HG02610 (cell line): ENCODE measurements at regions not wholly inside any gene's neighbourhood (a gene's known extent, or its start where the extent isn't known, plus 50 kb on each side); places are given as distances from the start of the nearest gene placed in this dataset.
A peak's percentile ranks its signal among the peaks of the same experiment; 100 is the strongest.
"Not testable (repeated sequence)": the region's sequence is repeated elsewhere in the genome, so short reads cannot be mapped to it uniquely, and the experiment has no call there.

ENCODE experiments used
- ATAC-seq: cut with Tn5 transposase; IDR thresholded peaks from one replicate; pipeline ENCODE4 v1.9.1; 2021; ENCODE audit warnings: mild to moderate bottlenecking, moderate library complexity; ENCODE audit not compliant: unreplicated experiment

- no peak for ATAC-seq
Observed at GRCh38 chr7:13068032-13068431, 380.6 kb downstream of the ARL4A start.

- no peak for ATAC-seq
Observed at GRCh38 chr7:13069841-13070240, 382.4 kb downstream of the ARL4A start.

GRCh38 chr7:13072014-13072413 lies 384.6 kb downstream of the ARL4A start:
- no peak for ATAC-seq

GRCh38 chr7:13077466-13077865 lies 390.0 kb downstream of the ARL4A start:
- ATAC-seq, result no peak

- ATAC-seq, result no peak
Observed at GRCh38 chr7:13078105-13078504, 390.7 kb downstream of the ARL4A start.

- no peak for ATAC-seq
Observed at GRCh38 chr7:13090959-13091358, 403.5 kb downstream of the ARL4A start.

GRCh38 chr7:13091974-13092707 lies 404.7 kb downstream of the ARL4A start:
- no peak for ATAC-seq

GRCh38 chr7:13092708-13093005 lies 405.2 kb downstream of the ARL4A start:
- ATAC-seq, result no peak

- ATAC-seq, result no peak
Observed at GRCh38 chr7:13093160-13093559, 405.7 kb downstream of the ARL4A start.

GRCh38 chr7:13097499-13097898 lies 410.1 kb downstream of the ARL4A start:
- no peak for ATAC-seq

- ATAC-seq, result no peak
Observed at GRCh38 chr7:13098161-13098560, 410.7 kb downstream of the ARL4A start.

GRCh38 chr7:13099154-13099795 lies 411.8 kb downstream of the ARL4A start:
- peak; percentile 70 for ATAC-seq

- no peak for ATAC-seq
Observed at GRCh38 chr7:13104128-13104527, 416.7 kb downstream of the ARL4A start.

- ATAC-seq, result no peak
Observed at GRCh38 chr7:13105209-13105608, 417.8 kb downstream of the ARL4A start.

GRCh38 chr7:13106513-13106912 lies 419.1 kb downstream of the ARL4A start:
- ATAC-seq, result no peak

GRCh38 chr7:13107291-13107690 lies 419.9 kb downstream of the ARL4A start:
- no peak for ATAC-seq

GRCh38 chr7:13108061-13108460 lies 420.6 kb downstream of the ARL4A start:
- ATAC-seq, result no peak

- ATAC-seq, result no peak
Observed at GRCh38 chr7:13109201-13109600, 421.8 kb downstream of the ARL4A start.

GRCh38 chr7:13110107-13110506 lies 422.7 kb downstream of the ARL4A start:
- no peak for ATAC-seq

GRCh38 chr7:13111230-13111629 lies 423.8 kb downstream of the ARL4A start:
- ATAC-seq, result no peak

GRCh38 chr7:13114240-13114639 lies 426.8 kb downstream of the ARL4A start:
- ATAC-seq, result not testable (repeated sequence)

GRCh38 chr7:13115157-13115772 lies 427.8 kb downstream of the ARL4A start:
- ATAC-seq, result no peak
